ENCODE measurements at regions not wholly inside any gene's neighbourhood (a gene's known extent, or its start where the extent isn't known, plus 50 kb on each side); places are given as distances from the start of the nearest gene placed in this dataset.

DNA sequence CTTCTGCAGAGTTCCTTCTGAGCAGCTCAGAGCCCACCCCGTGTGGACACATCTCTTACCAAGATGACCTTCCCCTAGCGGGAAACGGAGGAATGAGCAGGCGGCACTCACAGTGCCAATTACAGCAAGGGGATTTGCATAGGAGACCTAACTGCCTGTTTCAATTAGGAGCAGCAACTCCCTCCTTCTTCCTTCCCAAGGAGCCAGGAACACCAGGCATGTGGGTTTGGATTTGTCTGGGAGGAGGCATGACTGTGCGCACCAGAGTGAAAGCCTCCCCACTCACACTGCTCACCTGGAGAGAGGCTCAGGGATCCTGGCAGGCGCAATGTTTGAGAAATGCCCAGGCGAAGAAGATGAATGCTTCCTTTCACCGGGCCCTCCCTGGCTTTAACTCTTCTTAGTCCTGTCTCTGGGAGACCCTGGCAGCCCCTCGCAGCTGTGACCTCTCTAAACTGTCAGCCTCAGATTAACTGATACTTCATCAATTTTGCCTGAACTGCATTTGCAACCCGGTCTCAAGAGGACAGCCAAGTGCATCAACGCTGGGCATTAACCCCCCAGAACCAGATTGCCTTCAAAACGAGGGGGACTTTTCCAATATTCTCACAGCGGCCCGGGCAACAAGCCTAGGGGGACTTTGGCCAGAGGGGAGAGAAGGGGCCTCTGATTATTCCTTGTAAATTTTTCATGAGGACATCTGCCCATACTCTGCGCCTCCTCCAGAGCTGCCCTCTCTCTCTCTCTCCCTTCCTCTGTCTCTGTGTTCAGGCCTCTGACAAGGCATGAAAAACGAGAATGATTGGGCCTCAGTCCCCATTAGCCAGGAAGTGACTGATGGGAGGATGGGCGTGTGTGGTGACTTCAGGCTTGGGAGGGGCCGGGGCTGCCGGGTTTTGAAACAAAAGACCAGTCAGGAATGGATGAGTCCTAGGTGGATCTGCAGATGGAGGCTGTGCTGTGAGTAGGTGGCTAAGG is 93.8 kb downstream of the CMPK2 start:
- Mint-ChIP-seq H3K4me1 (ENCODE audit: insufficient read depth, unreplicated experiment) (no peaks in the 10 kb centered on the region), H3K36me3 (ENCODE audit: insufficient read depth, unreplicated experiment) (no peaks in the 10 kb centered on the region), H3K9me3 (ENCODE audit: unreplicated experiment) (no peaks in the 10 kb centered on the region), H3K27ac (ENCODE audit: low read depth, unreplicated experiment) (no peak overlapping the region), H3K27me3 (ENCODE audit: insufficient read depth, unreplicated experiment) (no peaks in the 10 kb centered on the region), H3K4me3 (ENCODE audit: unreplicated experiment) (no peak overlapping the region)
- ChIA-PET POLR2A (no interaction called here), CTCF (interaction anchor here (0.6 to 2.8 kb wide), 18 partner anchors 8 to 1330 kb away, joined by 3 to 22 read pairs (median 4); no protein-coding TSS in a partner anchor)
- TF ChIP-seq, protein P1, sequence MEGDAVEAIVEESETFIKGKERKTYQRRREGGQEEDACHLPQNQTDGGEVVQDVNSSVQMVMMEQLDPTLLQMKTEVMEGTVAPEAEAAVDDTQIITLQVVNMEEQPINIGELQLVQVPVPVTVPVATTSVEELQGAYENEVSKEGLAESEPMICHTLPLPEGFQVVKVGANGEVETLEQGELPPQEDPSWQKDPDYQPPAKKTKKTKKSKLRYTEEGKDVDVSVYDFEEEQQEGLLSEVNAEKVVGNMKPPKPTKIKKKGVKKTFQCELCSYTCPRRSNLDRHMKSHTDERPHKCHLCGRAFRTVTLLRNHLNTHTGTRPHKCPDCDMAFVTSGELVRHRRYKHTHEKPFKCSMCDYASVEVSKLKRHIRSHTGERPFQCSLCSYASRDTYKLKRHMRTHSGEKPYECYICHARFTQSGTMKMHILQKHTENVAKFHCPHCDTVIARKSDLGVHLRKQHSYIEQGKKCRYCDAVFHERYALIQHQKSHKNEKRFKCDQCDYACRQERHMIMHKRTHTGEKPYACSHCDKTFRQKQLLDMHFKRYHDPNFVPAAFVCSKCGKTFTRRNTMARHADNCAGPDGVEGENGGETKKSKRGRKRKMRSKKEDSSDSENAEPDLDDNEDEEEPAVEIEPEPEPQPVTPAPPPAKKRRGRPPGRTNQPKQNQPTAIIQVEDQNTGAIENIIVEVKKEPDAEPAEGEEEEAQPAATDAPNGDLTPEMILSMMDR (IDR thresholded peaks at IDR 0.05; ENCODE audit: unreplicated experiment), result no peak
- DNase-seq (ENCODE audit: unreplicated experiment), result no peak
- intact Hi-C loops (cut with micrococcal nuclease), result loop anchor here (2.0 kb wide), 1 partner anchor 839 kb away; no protein-coding TSS in a partner anchor
- BruUV-seq (replicated peaks), result no TSS peak

DNA sequence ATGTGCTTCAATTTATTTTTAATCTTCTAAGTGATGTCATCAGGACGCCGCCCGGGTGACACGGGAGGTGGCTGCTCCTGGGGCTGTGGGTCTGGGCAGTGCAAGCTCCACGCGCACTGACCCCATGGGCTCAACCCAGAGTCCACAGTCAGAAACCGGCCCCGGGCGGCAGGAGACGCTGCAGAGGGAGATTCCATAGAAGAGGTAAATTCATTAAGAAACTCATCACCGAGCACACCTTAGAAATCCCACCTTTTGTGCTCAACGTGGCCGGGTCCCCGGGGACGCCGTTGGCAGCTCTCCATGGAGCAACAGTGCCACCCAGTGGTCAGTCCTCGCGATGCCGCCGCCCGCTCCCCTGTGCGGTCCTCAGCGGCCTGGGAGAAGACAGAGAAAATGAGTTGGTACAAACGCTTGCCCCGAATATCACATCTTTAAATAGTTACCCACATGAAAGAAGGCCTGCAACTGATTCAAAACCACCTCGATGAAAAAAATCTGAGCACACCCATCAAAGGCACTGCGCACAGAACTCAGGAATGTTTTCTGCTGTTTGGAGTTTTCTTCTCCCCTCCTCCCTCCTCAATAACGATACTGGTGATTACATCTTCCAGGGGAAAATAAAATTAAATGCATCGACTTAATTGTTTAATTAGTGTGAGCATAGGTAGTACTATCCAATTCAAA is 92.6 kb downstream of the CMPK2 start:
- intact Hi-C loops (cut with micrococcal nuclease), result loop anchor here (1.0 to 2.0 kb wide), 2 partner anchors 420 to 840 kb away; no protein-coding TSS in a partner anchor
- Mint-ChIP-seq H3K27me3 (ENCODE audit: insufficient read depth, unreplicated experiment) (no peaks in the 10 kb centered on the region), H3K9me3 (ENCODE audit: unreplicated experiment) (no peaks in the 10 kb centered on the region), H3K4me1 (ENCODE audit: insufficient read depth, unreplicated experiment) (no peaks in the 10 kb centered on the region), H3K27ac (ENCODE audit: low read depth, unreplicated experiment) (no peak overlapping the region), H3K36me3 (ENCODE audit: insufficient read depth, unreplicated experiment) (no peaks in the 10 kb centered on the region), H3K4me3 (ENCODE audit: unreplicated experiment) (no peak overlapping the region)
- BruUV-seq (replicated peaks), result no TSS peak
- TF ChIP-seq, protein P1 (IDR thresholded peaks at IDR 0.05; ENCODE audit: unreplicated experiment), result peak; percentile 84
- ChIA-PET CTCF (interaction anchor here (0.6 to 2.8 kb wide), 25 partner anchors 9 to 1779 kb away, joined by 3 to 22 read pairs (median 3); no protein-coding TSS in a partner anchor), POLR2A (no interaction called here)
- DNase-seq (ENCODE audit: unreplicated experiment), result peak; percentile 41

DNA sequence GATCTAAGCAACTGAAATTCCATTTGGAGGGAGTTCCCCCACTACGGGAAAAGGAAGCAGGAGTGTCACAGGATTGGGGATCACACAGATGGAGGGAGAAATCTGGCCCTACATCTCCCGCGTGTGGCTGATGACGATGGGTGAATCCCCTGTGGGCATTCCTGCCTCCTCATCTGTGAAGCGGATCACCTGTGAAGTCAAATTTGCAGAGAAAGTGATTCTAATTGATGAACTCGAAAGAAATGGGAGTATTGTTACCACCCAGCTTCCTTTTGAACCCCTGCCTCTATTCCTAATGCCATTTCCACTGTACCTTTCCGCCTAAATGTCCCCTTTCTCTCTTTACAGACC is 92.0 kb downstream of the CMPK2 start:
- no TSS peak for BruUV-seq (replicated peaks)
- Mint-ChIP-seq H3K27me3 (ENCODE audit: insufficient read depth, unreplicated experiment) (no peaks in the 10 kb centered on the region), H3K36me3 (ENCODE audit: insufficient read depth, unreplicated experiment) (no peaks in the 10 kb centered on the region), H3K4me1 (ENCODE audit: insufficient read depth, unreplicated experiment) (no peaks in the 10 kb centered on the region), H3K4me3 (ENCODE audit: unreplicated experiment) (no peak overlapping the region), H3K27ac (ENCODE audit: low read depth, unreplicated experiment) (no peak overlapping the region), H3K9me3 (ENCODE audit: unreplicated experiment) (no peaks in the 10 kb centered on the region)
- TF ChIP-seq, protein P1 (IDR thresholded peaks at IDR 0.05; ENCODE audit: unreplicated experiment), result no peak
- ChIA-PET CTCF (interaction anchor here (0.6 to 2.8 kb wide), 14 partner anchors 12 to 1789 kb away, joined by 3 to 22 read pairs (median 4); no protein-coding TSS in a partner anchor), POLR2A (no interaction called here)
- intact Hi-C loops (cut with micrococcal nuclease), result loop anchor here (1.0 to 2.0 kb wide), 2 partner anchors 420 to 841 kb away; no protein-coding TSS in a partner anchor
- no peak for DNase-seq (ENCODE audit: unreplicated experiment)

DNA sequence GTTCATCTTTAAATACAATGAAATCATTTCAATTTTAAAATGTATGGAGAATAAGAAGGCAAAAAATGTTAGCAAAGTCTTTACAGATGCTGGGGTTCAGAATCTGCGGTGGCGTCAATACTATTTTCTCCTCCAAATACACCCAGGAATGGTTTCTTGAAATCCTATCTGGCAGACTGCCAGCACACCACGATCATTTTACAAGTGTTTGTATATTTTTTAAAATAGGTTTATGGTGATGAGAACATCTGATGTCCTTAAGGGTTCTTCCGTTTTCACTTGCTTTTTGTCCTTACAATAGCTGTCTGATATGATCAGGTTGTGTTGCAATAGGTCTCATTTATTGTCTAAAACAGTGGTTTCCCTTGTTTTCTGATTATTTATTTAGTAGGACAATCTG is 89.6 kb downstream of the CMPK2 start:
- intact Hi-C loops (cut with micrococcal nuclease), result no loop called here
- Mint-ChIP-seq H3K9me3 (ENCODE audit: unreplicated experiment) (no peaks in the 10 kb centered on the region), H3K4me3 (ENCODE audit: unreplicated experiment) (no peak overlapping the region), H3K27me3 (ENCODE audit: insufficient read depth, unreplicated experiment) (no peaks in the 10 kb centered on the region), H3K36me3 (ENCODE audit: insufficient read depth, unreplicated experiment) (no peaks in the 10 kb centered on the region), H3K4me1 (ENCODE audit: insufficient read depth, unreplicated experiment) (no peaks in the 10 kb centered on the region), H3K27ac (ENCODE audit: low read depth, unreplicated experiment) (no peak overlapping the region)
- ChIA-PET POLR2A (no interaction called here), CTCF (no interaction called here)
- no TSS peak for BruUV-seq (replicated peaks)
- DNase-seq (ENCODE audit: unreplicated experiment), result no peak
- TF ChIP-seq, protein P1 (IDR thresholded peaks at IDR 0.05; ENCODE audit: unreplicated experiment), result no peak

All from MCF 10A (cell line).